Chondrocyte (in vitro differentiated cells): ENCODE measurements at regions not wholly inside any gene's neighbourhood (a gene's known extent, or its start where the extent isn't known, plus 50 kb on each side); places are given as distances from the start of the nearest gene placed in this dataset.

Experiments used
- DNase-seq: peaks from one replicate; pipeline ENCODE4 v3.0.0; 2021; ENCODE audit warnings: mixed read lengths, low spot score
- H3K27ac Mint-ChIP-seq: one replicate; pipeline ENCODE4 v1.8.0; 2021; ENCODE audit warnings: mild to moderate bottlenecking, moderate library complexity, mixed read lengths; ENCODE audit not compliant: unreplicated experiment
- H3K27me3 Mint-ChIP-seq: 2 replicates; pipeline ENCODE4 v1.8.0; 2021; ENCODE audit warnings: low read depth, mixed read lengths
- H3K36me3 Mint-ChIP-seq: 2 replicates; pipeline ENCODE4 v1.8.0; 2021; ENCODE audit warnings: low read depth, mixed read lengths
- H3K4me1 Mint-ChIP-seq: 2 replicates; pipeline ENCODE4 v1.8.0; 2021; ENCODE audit warnings: low read depth, mild to moderate bottlenecking, mixed read lengths
- H3K4me3 Mint-ChIP-seq: one replicate; pipeline ENCODE4 v1.8.0; 2021; ENCODE audit warnings: mild to moderate bottlenecking, moderate library complexity, mixed read lengths; ENCODE audit not compliant: unreplicated experiment
- H3K9me3 Mint-ChIP-seq: 2 replicates; pipeline ENCODE4 v1.8.0; 2021; ENCODE audit warnings: low read depth, mixed read lengths
- TF ChIP-seq, protein P1 (sequence below): fragments of 200-600 bp; sonication (generic); IDR thresholded peaks from 2 replicates; pipeline ENCODE4 v1.5.0; 2021; ENCODE audit warnings: antibody characterized with exemption, mild to moderate bottlenecking, moderate library complexity

DNA sequence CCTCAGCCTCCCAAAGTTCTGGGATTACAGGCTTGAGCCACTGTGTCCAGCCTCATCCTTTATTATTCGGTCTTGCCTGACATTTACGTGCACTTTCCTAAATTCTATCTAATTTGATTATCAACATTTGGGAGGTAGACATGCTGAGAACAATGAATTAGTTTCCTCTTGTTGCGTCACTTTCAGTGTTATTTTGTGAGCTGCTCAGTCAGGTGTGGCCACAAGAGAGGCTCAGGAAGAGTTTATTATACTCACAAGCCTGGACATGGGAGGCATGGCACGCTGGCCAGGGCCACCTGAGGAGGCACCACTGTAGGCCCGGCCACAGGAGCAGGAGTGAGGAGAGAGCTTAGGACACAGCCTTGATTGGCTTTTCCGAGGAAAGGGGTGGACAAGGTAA lies 59.7 kb upstream of the RBFOX2 start:
- no peaks in the 10 kb centered on the region for H3K4me1 Mint-ChIP-seq
- TF ChIP-seq, protein P1, sequence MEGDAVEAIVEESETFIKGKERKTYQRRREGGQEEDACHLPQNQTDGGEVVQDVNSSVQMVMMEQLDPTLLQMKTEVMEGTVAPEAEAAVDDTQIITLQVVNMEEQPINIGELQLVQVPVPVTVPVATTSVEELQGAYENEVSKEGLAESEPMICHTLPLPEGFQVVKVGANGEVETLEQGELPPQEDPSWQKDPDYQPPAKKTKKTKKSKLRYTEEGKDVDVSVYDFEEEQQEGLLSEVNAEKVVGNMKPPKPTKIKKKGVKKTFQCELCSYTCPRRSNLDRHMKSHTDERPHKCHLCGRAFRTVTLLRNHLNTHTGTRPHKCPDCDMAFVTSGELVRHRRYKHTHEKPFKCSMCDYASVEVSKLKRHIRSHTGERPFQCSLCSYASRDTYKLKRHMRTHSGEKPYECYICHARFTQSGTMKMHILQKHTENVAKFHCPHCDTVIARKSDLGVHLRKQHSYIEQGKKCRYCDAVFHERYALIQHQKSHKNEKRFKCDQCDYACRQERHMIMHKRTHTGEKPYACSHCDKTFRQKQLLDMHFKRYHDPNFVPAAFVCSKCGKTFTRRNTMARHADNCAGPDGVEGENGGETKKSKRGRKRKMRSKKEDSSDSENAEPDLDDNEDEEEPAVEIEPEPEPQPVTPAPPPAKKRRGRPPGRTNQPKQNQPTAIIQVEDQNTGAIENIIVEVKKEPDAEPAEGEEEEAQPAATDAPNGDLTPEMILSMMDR, result no peak
- H3K9me3 Mint-ChIP-seq, result no peaks in the 10 kb centered on the region
- peaks cover 1% of the 10 kb centered on the region for H3K36me3 Mint-ChIP-seq
- peak; percentile 43 for DNase-seq
- H3K27me3 Mint-ChIP-seq, result no peaks in the 10 kb centered on the region
- no peak overlapping the region for H3K27ac Mint-ChIP-seq
- H3K4me3 Mint-ChIP-seq, result no peak overlapping the region

DNA sequence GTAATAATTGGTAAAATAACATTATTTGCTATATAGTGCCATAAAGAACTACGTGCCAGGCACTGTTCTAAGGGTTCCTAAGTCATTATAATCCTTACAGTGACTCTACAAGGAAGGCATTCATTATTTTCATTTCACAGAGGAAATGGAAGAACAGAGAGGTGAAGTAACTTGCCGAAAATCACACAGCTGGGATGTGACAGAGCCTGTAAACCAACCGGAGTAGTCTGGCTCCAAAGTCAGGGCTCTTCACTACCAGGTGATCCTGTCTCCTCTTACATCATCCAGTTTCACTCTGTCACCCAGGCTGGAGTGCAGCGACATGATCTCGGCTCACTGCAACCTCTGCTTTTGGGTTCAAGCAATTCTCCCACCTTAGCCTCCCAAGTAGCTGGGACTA lies 59.2 kb upstream of the RBFOX2 start:
- Mint-ChIP-seq H3K27me3 (no peaks in the 10 kb centered on the region), H3K4me1 (no peaks in the 10 kb centered on the region), H3K4me3 (no peak overlapping the region), H3K27ac (no peak overlapping the region), H3K9me3 (no peaks in the 10 kb centered on the region), H3K36me3 (peaks cover 1% of the 10 kb centered on the region)
- DNase-seq, result no peak
- TF ChIP-seq, protein P1, result no peak

DNA sequence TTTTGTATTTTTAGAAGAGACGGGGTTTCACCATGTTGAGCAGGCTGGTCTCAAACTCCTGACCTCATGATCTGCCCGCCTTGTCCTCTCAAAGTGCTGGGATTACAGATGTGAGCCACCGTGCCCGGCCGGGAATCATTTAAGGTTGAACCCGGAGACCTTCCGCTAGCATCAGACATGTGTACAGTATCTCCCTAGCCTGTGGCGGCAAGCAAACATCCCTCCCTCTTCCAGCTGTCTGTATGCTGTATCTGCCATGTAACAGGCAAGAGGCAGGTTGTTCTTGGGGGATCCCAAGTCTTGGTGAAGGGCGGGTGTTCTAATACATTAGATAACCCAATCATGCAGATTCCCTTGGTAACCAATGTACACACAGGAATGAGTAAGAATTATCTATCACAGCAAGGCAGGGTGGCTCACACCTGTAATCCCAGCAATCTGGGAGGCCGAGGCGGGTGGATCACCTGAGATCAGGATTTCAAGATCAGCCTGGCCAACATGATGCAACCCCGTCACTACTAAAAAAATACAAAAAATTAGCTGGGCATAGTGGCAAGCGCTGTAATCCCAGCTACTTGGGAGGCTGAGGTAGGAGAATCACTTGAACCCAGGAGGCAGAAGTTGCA lies 58.1 kb upstream of the RBFOX2 start:
- TF ChIP-seq, protein P1, result no peak
- peaks cover under 1% of the 10 kb centered on the region for H3K4me1 Mint-ChIP-seq
- no peak overlapping the region for H3K4me3 Mint-ChIP-seq
- H3K9me3 Mint-ChIP-seq, result no peaks in the 10 kb centered on the region
- no peak for DNase-seq
- H3K27me3 Mint-ChIP-seq, result no peaks in the 10 kb centered on the region
- H3K27ac Mint-ChIP-seq, result no peak overlapping the region
- H3K36me3 Mint-ChIP-seq, result peaks cover 1% of the 10 kb centered on the region

DNA sequence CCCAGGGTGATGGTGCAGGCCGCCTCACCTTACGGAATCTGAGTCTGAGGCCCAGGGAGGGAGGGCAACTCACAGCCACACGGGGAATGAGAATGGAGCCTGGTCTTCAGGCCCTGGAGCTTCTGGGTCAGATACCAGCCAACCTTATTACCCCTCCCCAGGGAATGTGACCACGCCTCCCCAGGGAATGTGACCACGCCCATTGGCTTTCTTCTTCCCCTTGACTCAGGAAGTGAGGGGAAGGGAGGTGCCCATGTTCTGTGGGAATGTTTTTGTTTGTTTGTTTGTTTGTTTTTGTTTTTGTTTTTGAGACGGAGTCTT lies 57.5 kb upstream of the RBFOX2 start:
- DNase-seq, result no peak
- Mint-ChIP-seq H3K27me3 (no peaks in the 10 kb centered on the region), H3K9me3 (no peaks in the 10 kb centered on the region), H3K4me3 (no peak overlapping the region), H3K27ac (no peak overlapping the region), H3K36me3 (peaks cover 1% of the 10 kb centered on the region), H3K4me1 (peaks cover 6% of the 10 kb centered on the region)
- TF ChIP-seq, protein P1, result no peak

DNA sequence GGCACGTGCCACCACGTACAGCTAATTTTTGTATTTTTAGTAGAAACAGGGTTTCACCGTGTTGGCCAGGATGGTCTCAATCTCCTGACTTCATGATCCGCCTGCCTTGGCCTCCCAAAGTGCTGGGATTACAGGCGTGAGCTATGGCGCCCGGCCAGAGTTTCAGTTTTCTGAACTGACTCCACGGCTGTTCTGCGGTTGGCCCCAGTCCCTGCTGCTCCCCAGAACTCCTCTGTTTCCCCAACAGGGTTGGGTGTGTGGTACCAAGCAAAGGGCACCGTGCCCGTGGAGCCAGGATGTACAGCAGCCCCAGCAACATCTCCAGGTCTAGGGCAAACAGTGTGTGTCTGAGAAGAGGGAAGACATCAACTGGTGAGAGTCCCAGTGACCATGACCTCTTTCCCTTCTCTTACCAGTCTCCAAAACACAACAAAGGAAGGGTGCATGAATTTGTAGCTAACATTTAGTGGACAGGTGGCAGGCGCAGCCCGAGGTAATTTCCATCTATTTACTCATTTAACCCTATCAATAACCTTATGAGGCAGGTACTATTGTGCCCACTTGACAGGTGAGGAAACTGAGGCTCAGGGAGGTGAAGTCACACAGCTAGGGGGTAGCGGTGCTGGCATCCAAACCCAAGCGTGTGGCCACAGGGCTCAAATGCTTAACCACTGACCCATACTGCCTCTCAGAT lies 57.0 kb upstream of the RBFOX2 start:
- H3K27me3 Mint-ChIP-seq, result no peaks in the 10 kb centered on the region
- no peaks in the 10 kb centered on the region for H3K9me3 Mint-ChIP-seq
- peaks cover 1% of the 10 kb centered on the region for H3K36me3 Mint-ChIP-seq
- no peak overlapping the region for H3K4me3 Mint-ChIP-seq
- H3K4me1 Mint-ChIP-seq, result peaks cover 11% of the 10 kb centered on the region
- H3K27ac Mint-ChIP-seq, result no peak overlapping the region
- DNase-seq, result no peak
- TF ChIP-seq, protein P1, result no peak
